ENCODE measurements at regions not wholly inside any gene's neighbourhood (a gene's known extent, or its start where the extent isn't known, plus 50 kb on each side); places are given as distances from the start of the nearest gene placed in this dataset.

- H3K4ac ChIP-seq (replicated peaks; ENCODE audit: insufficient read length, low read depth, low read length), result no peak overlapping the region
- H2AFZ ChIP-seq (ENCODE audit: low read length), result no peak overlapping the region
- no peak overlapping the region for H3K9ac ChIP-seq (replicated peaks in 1 of 4; ENCODE audit: extremely low read depth in 1 of 4, low read depth in 3 of 4, low read length in 3 of 4)
- no peaks in the 10 kb centered on the region for H3K23me2 ChIP-seq (ENCODE audit: low read depth, low read length)
- POLR2A ChIA-PET (ENCODE audit: partially characterized antibody), result no interaction called here
- H3K56ac ChIP-seq (replicated peaks; ENCODE audit: insufficient read length, low read depth, low read length), result no peak overlapping the region
- no peaks in the 10 kb centered on the region for H3K79me2 ChIP-seq (ENCODE audit: control insufficient read depth in 1 of 2, insufficient read depth in 2 of 2, low read length in 2 of 2)
- H3K18ac ChIP-seq (ENCODE audit: extremely low read depth, low read length), result no peak overlapping the region
- no peaks in the 10 kb centered on the region for H4K20me1 ChIP-seq (replicated peaks in 1 of 2; ENCODE audit: control insufficient read depth in 1 of 2, insufficient read depth in 2 of 2, low read length in 2 of 2)
- no peaks in the 10 kb centered on the region for H3K79me1 ChIP-seq (ENCODE audit: low read depth, low read length)
- TF ChIP-seq ATF2 (IDR thresholded peaks at IDR 0.05; ENCODE audit: low read length), result no peak
- TF ChIP-seq TCF12 (IDR thresholded peaks at IDR 0.05; ENCODE audit: low read depth, low read length), result no peak
- no peak overlapping the region for H3K4me2 ChIP-seq (ENCODE audit: insufficient read depth in 1 of 2, low read depth in 2 of 2, low read length in 2 of 2)
- H2BK15ac ChIP-seq (ENCODE audit: low read length), result no peak overlapping the region
- no peak overlapping the region for H3K14ac ChIP-seq (ENCODE audit: insufficient read length)
- CTCF ChIA-PET (ENCODE audit: partially characterized antibody), result interaction anchor here (0.9 kb wide), 1 partner anchor 47 kb away, joined by 3 read pairs; no protein-coding TSS in a partner anchor
- no peak overlapping the region for H2BK5ac ChIP-seq (ENCODE audit: low read depth, low read length)
- DNase-seq (ENCODE audit: low read depth in 1 of 2, low spot score in 2 of 2), result no peak
- H3K23ac ChIP-seq (ENCODE audit: insufficient read length), result no peak overlapping the region
- H2BK20ac ChIP-seq (ENCODE audit: low read length), result no peak overlapping the region
- no peak overlapping the region for H4K8ac ChIP-seq (ENCODE audit: extremely low read depth, insufficient read depth, low read length)
- H3K4me1 ChIP-seq (replicated peaks in 1 of 4; ENCODE audit: control insufficient read depth in 3 of 4, insufficient read depth in 4 of 4, low read length in 3 of 4), result no peaks in the 10 kb centered on the region
- no peak overlapping the region for H4K91ac ChIP-seq (replicated peaks; ENCODE audit: insufficient read length, low read length)
- H3K9me3 ChIP-seq (ENCODE audit: insufficient read depth in 2 of 2, low read depth in 1 of 2, low read length in 1 of 2), result no peaks in the 10 kb centered on the region
- no peaks in the 10 kb centered on the region for H3K36me3 ChIP-seq (ENCODE audit: control insufficient read depth in 2 of 4, insufficient read depth in 4 of 4, low read length in 3 of 4)
- no peak overlapping the region for H2BK12ac ChIP-seq (ENCODE audit: low read depth, low read length)
- no peak overlapping the region for H3K4me3 ChIP-seq (ENCODE audit: extremely low read depth in 1 of 4, insufficient read depth in 2 of 4, low read depth in 3 of 4, low read length in 4 of 4)
- no peak overlapping the region for H3K27ac ChIP-seq (ENCODE audit: low read depth, low read length)
- H3K27me3 ChIP-seq (replicated peaks in 1 of 4; ENCODE audit: control insufficient read depth in 3 of 4, extremely low read depth in 1 of 4, insufficient read depth in 3 of 4, low read length in 3 of 4), result no peaks in the 10 kb centered on the region
- H2AK5ac ChIP-seq (ENCODE audit: low read depth, low read length), result no peak overlapping the region
- no peak overlapping the region for H2BK120ac ChIP-seq (replicated peaks; ENCODE audit: low read depth, low read length)
- no peak for FAIRE-seq
- no peak overlapping the region for H4K5ac ChIP-seq (ENCODE audit: insufficient read length, low read depth, low read length)
Observed at GRCh38 chr17:71699907-71700306, 420.9 kb upstream of the SOX9 start.
